Spleen (tissue), 11 donors: ENCODE measurements at regions not wholly inside any gene's neighbourhood (a gene's known extent, or its start where the extent isn't known, plus 50 kb on each side); places are given as distances from the start of the nearest gene placed in this dataset.

Experiments used
- DNase-seq: peaks from one replicate; pipeline ENCODE4 v3.0.0-alpha.2; 2020
- H3K27ac ChIP-seq, 8 donors: fragments of 200-600 bp; sonication (generic) in 7 of 8; 1 replicate in 4 of 8; 2 replicates in 4 of 8; pipeline versions ENCODE4 v1.5.0 to v1.8.0; 2016 to 2021; ENCODE audit warnings: inconsistent platforms in 4 of 8, mild to moderate bottlenecking in 4 of 8, moderate library complexity in 1 of 8
- H3K27me3 ChIP-seq, 7 donors: fragments of 200-600 bp; sonication (generic) in 6 of 7; replicated peaks in 1 of 7; 1 replicate in 4 of 7; 2 replicates in 3 of 7; pipeline versions ENCODE4 v1.5.0 to v1.8.0; 2016 to 2021; ENCODE audit warnings: inconsistent platforms in 3 of 7, mild to moderate bottlenecking in 1 of 7
- H3K36me3 ChIP-seq, 6 donors: fragments of 200-600 bp; sonication (generic) in 5 of 6; 1 replicate in 4 of 6; 2 replicates in 2 of 6; pipeline versions ENCODE4 v1.5.0 to v1.8.0; 2016 to 2021; ENCODE audit warnings: inconsistent platforms in 2 of 6
- H3K4me1 ChIP-seq, 6 donors: fragments of 200-600 bp; sonication (generic) in 5 of 6; 1 replicate in 3 of 6; 2 replicates in 3 of 6; pipeline versions ENCODE4 v1.5.0 to v1.8.0; 2016 to 2021; ENCODE audit warnings: inconsistent platforms in 3 of 6
- H3K4me3 ChIP-seq, 8 donors: fragments of 200-600 bp; sonication (generic) in 7 of 8; 1 replicate in 4 of 8; 2 replicates in 4 of 8; pipeline versions ENCODE4 v1.5.0 to v1.8.0; 2016 to 2021; ENCODE audit warnings: inconsistent platforms in 4 of 8, mild to moderate bottlenecking in 4 of 8, moderate library complexity in 2 of 8
- H3K9me3 ChIP-seq, 8 donors: fragments of 200-600 bp; sonication (generic) in 7 of 8; 1 replicate in 4 of 8; 2 replicates in 4 of 8; pipeline versions ENCODE4 v1.5.0 to v1.8.0; 2016 to 2021; ENCODE audit warnings: inconsistent platforms in 4 of 8
- POLR2A ChIP-seq, 3 donors: fragments of 450-650 bp; IDR thresholded peaks; one replicate each; pipeline ENCODE4 v1.5.1; 2017; ENCODE audit warnings: antibody characterized with exemption in 3 of 3, mild to moderate bottlenecking in 1 of 3
- POLR2AphosphoS5 ChIP-seq, 3 donors: sonication (generic); formaldehyde crosslinking; IDR thresholded peaks; one replicate each; pipeline ENCODE4 v1.5.1; 2017; ENCODE audit warnings: antibody characterized with exemption in 3 of 3
- WGBS, 5 donors: extraction: QIAGEN DNeasy Blood & Tissue Kit in 3 of 5; methylation state at CpG; one replicate each; pipeline versions ENCODE4 v1.1.5 to v1.1.7; 2013 to 2018; 5-methylcytosine and 5-hydroxymethylcytosine counted together
- intact Hi-C: fragments of 100-400 bp; cut with DNase I; formaldehyde crosslinking; loops from one replicate; pipeline ENCODE4 v1.15.0; 2023; ENCODE audit warnings: low total_unique reads
- TF ChIP-seq, protein P1 (sequence below), 11 experiments: fragments of 200-600 bp in 7 of 11; fragments of 450-650 bp in 4 of 11; sonication (generic) in 4 of 11; IDR thresholded peaks in 8 of 11; conservative IDR thresholded peaks in 3 of 11; 1 replicate in 7 of 11; 2 replicates in 4 of 11; pipeline versions ENCODE4 v1.4.0 to v1.8.0; 2016 to 2021; ENCODE audit warnings: antibody characterized with exemption in 11 of 11, inconsistent platforms in 4 of 11, mild to moderate bottlenecking in 1 of 11
- donor health status: healthy with polysubstance abuse.
- donor health status: DM: no; HTN: no; CAD: no; lungs with moderate emphysema.
- donor health status: DM: no; HTN: no; CAD: no.
- donor health status: Bipolar disorder and iron deficiency.
- donor health status: healthy.
- donor health status: DM: no; HTN: no; CAD: no.
- donor health status: DM: yes; HTN: yes; CAD: no.

DNA sequence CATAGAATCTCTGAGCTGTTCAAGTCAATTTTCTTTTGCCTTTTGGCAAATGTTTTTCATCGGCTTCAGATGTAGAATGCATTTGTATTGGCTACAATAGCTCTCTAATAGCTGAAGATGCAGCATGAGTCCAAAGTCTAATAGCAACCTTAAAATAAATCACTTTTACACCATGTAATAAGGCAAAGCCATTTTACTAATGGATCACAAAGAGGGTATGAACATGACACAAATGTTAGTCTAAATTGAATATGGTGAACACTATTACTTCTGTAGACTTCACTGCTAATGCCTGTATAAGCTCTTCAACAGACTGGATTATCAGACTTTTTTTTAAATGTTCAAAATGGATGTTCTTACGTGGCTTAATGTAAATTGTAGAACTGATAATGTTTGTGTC lies 645.3 kb downstream of the TLL1 start:
- Histone ChIP-seq H3K36me3 (no peaks in the 10 kb centered on the region), H3K27me3 (no peaks in the 10 kb centered on the region), H3K4me1 (no peaks in the 10 kb centered on the region), H3K27ac (no peak overlapping the region), H3K4me3 (no peak overlapping the region), H3K9me3 (no peaks in the 10 kb centered on the region)
- intact Hi-C loops, result no loop called here
- WGBS, 5 donors, result 80 to 91% (median 88%) methylated on average over 2 of the region's 2 CpGs
- TF ChIP-seq POLR2AphosphoS5 (IDR thresholded peaks at IDR 0.05) (no peak), POLR2A (IDR thresholded peaks at IDR 0.05) (no peak)
- DNase-seq, result no peak

- Histone ChIP-seq H3K27me3 (no peaks in the 10 kb centered on the region), H3K36me3 (no peaks in the 10 kb centered on the region), H3K9me3 (no peaks in the 10 kb centered on the region), H3K27ac (no peak overlapping the region), H3K4me3 (no peak overlapping the region), H3K4me1 (no peaks in the 10 kb centered on the region)
- intact Hi-C loops, result no loop called here
- DNase-seq, result no peak
- WGBS, 5 donors, result 42 to 54% (median 54%) methylated on average over 3 of the region's 3 CpGs
- TF ChIP-seq, protein P1, sequence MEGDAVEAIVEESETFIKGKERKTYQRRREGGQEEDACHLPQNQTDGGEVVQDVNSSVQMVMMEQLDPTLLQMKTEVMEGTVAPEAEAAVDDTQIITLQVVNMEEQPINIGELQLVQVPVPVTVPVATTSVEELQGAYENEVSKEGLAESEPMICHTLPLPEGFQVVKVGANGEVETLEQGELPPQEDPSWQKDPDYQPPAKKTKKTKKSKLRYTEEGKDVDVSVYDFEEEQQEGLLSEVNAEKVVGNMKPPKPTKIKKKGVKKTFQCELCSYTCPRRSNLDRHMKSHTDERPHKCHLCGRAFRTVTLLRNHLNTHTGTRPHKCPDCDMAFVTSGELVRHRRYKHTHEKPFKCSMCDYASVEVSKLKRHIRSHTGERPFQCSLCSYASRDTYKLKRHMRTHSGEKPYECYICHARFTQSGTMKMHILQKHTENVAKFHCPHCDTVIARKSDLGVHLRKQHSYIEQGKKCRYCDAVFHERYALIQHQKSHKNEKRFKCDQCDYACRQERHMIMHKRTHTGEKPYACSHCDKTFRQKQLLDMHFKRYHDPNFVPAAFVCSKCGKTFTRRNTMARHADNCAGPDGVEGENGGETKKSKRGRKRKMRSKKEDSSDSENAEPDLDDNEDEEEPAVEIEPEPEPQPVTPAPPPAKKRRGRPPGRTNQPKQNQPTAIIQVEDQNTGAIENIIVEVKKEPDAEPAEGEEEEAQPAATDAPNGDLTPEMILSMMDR (IDR thresholded peaks at IDR 0.05 in 8 of 11, conservative IDR thresholded peaks at IDR 0.05 in 3 of 11), result no peak
- TF ChIP-seq POLR2AphosphoS5 (IDR thresholded peaks at IDR 0.05) (no peak), POLR2A (IDR thresholded peaks at IDR 0.05) (no peak)
These were observed 645.7 kb downstream of the TLL1 start for GRCh38 chr4:166518776-166519175.

DNA sequence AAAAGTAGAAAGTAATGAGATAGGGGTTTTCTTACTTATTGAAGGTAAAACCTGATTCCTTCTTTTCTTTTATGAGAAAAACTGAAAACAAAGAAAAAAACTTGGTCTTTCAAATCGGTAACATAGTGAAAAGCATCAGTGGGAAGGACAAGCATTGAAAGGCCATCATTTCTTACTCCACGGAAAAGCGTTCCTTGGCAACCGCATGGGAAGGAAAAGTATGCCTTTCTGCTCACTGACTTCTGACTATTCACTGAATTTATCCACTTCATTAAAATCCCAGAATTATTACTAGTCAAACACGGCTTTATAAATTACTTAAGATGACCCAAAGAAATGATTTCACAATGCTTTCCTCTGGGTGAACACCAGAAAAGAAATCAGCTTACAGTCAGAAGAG lies 646.7 kb downstream of the TLL1 start:
- H3K4me3 ChIP-seq, result no peak overlapping the region
- intact Hi-C loops, result no loop called here
- no peak for DNase-seq
- no peaks in the 10 kb centered on the region for H3K27me3 ChIP-seq
- H3K27ac ChIP-seq, result no peak overlapping the region
- H3K9me3 ChIP-seq, result no peaks in the 10 kb centered on the region
- no peak for TF ChIP-seq POLR2AphosphoS5 (IDR thresholded peaks at IDR 0.05)
- no peak for TF ChIP-seq POLR2A (IDR thresholded peaks at IDR 0.05)
- TF ChIP-seq, protein P1 (IDR thresholded peaks at IDR 0.05 in 8 of 11, conservative IDR thresholded peaks at IDR 0.05 in 3 of 11), result no peak
- no peaks in the 10 kb centered on the region for H3K36me3 ChIP-seq
- 83 to 93% (median 87%) methylated on average over 5 of the region's 5 CpGs for WGBS, 5 donors
- H3K4me1 ChIP-seq, result no peaks in the 10 kb centered on the region

GRCh38 chr4:166527500-166527899 lies 654.5 kb downstream of the TLL1 start:
- TF ChIP-seq POLR2A (IDR thresholded peaks at IDR 0.05) (no peak), POLR2AphosphoS5 (IDR thresholded peaks at IDR 0.05) (no peak)
- TF ChIP-seq, protein P1 (IDR thresholded peaks at IDR 0.05 in 8 of 11, conservative IDR thresholded peaks at IDR 0.05 in 3 of 11), result no peak
- no peaks in the 10 kb centered on the region for H3K27me3 ChIP-seq
- H3K4me3 ChIP-seq, result no peak overlapping the region
- no peaks in the 10 kb centered on the region for H3K36me3 ChIP-seq
- no peaks in the 10 kb centered on the region for H3K4me1 ChIP-seq
- no peak overlapping the region for H3K27ac ChIP-seq
- intact Hi-C loops, result no loop called here
- no peak for DNase-seq
- WGBS, 5 donors, result 73 to 90% (median 78%) methylated on average over 3 of the region's 3 CpGs
- no peaks in the 10 kb centered on the region for H3K9me3 ChIP-seq

GRCh38 chr4:166531703-166532102 lies 658.7 kb downstream of the TLL1 start:
- TF ChIP-seq POLR2AphosphoS5 (IDR thresholded peaks at IDR 0.05) (no peak), POLR2A (IDR thresholded peaks at IDR 0.05) (no peak)
- TF ChIP-seq, protein P1 (IDR thresholded peaks at IDR 0.05 in 8 of 11, conservative IDR thresholded peaks at IDR 0.05 in 3 of 11), result no peak
- H3K36me3 ChIP-seq, result no peaks in the 10 kb centered on the region
- H3K27ac ChIP-seq, result no peak overlapping the region
- no peaks in the 10 kb centered on the region for H3K27me3 ChIP-seq
- no peaks in the 10 kb centered on the region for H3K4me1 ChIP-seq
- no peak overlapping the region for H3K4me3 ChIP-seq
- 63 to 89% (median 86%) methylated on average over 3 of the region's 3 CpGs for WGBS, 5 donors
- intact Hi-C loops, result no loop called here
- no peaks in the 10 kb centered on the region for H3K9me3 ChIP-seq
- no peak for DNase-seq
